OCI-LY7 (cell line): ENCODE measurements at regions not wholly inside any gene's neighbourhood (a gene's known extent, or its start where the extent isn't known, plus 50 kb on each side); places are given as distances from the start of the nearest gene placed in this dataset.

Experiments
- BruUV-seq: library from RNA; stranded (reverse); fragments of 400-500 nt; replicated peaks from 2 replicates; lab custom pipeline; 2021; lab: Mats Ljungman, UMichigan
- CTCF ChIA-PET: fragments of 300-600 bp; sonication (Branson Sonifier 250); formaldehyde crosslinking; loops from one replicate; lab custom pipeline; 2022; ENCODE audit warnings: antibody characterized with exemption; ENCODE audit not compliant: unreplicated experiment; lab: Charles Lee
- POLR2A ChIA-PET: fragments of 300-600 bp; sonication (Branson Sonifier 250); formaldehyde crosslinking; loops from one replicate; lab custom pipeline; 2022; ENCODE audit warnings: antibody characterized with exemption; lab: Charles Lee
- DNase-seq: peaks from one replicate; pipeline ENCODE4 v3.0.0-alpha.2; 2015; ENCODE audit warnings: low spot score
- H2AFZ ChIP-seq: fragments of 200-600 bp; sonication (generic), shearing (Covaris generic); 2 replicates; pipeline ENCODE4 v1.6.1; 2014; ENCODE audit warnings: mild to moderate bottlenecking, antibody characterized with exemption, low read length, moderate library complexity
- H3K27ac ChIP-seq: fragments of 200-600 bp; sonication (generic); 2 replicates; pipeline ENCODE4 v1.5.1; 2014; ENCODE audit warnings: mixed run types, low read depth, mild to moderate bottlenecking, moderate library complexity, low read length, inconsistent platforms; ENCODE audit not compliant: poor library complexity, severe bottlenecking
- H3K36me3 ChIP-seq: fragments of 200-600 bp; sonication (generic); 2 replicates; pipeline ENCODE4 v1.6.1; 2014; ENCODE audit warnings: mild to moderate bottlenecking, antibody characterized with exemption, low read length, moderate library complexity, mixed read lengths; ENCODE audit not compliant: insufficient read depth
- H3K4me1 ChIP-seq: fragments of 200-600 bp; sonication (generic); 2 replicates; pipeline ENCODE4 v1.5.1; 2014; ENCODE audit warnings: mild to moderate bottlenecking, low read length; ENCODE audit not compliant: insufficient read depth, poor library complexity, severe bottlenecking
- H3K4me2 ChIP-seq: fragments of 200-600 bp; sonication (generic); 2 replicates; pipeline ENCODE4 v1.6.1; 2014; ENCODE audit warnings: mild to moderate bottlenecking, low read length
- H3K4me3 ChIP-seq: fragments of 200-600 bp; sonication (generic); 2 replicates; pipeline ENCODE4 v1.5.1; 2014; ENCODE audit warnings: mild to moderate bottlenecking, low read depth, low read length; ENCODE audit not compliant: poor library complexity, severe bottlenecking
- H3K79me2 ChIP-seq: fragments of 200-600 bp; sonication (generic); 2 replicates; pipeline ENCODE4 v1.6.1; 2016; ENCODE audit warnings: low read depth, mild to moderate bottlenecking, low read length, moderate library complexity, mixed read lengths; ENCODE audit not compliant: insufficient read depth
- H3K9me2 ChIP-seq: fragments of 200-600 bp; sonication (generic); 2 replicates; pipeline ENCODE4 v1.6.1; 2016; ENCODE audit warnings: mild to moderate bottlenecking, low read length, mixed read lengths; ENCODE audit not compliant: insufficient read depth
- H3K9me3 ChIP-seq: fragments of 200-600 bp; sonication (generic); 2 replicates; pipeline ENCODE4 v1.6.1; 2014; ENCODE audit warnings: mild to moderate bottlenecking, mixed run types, low read length, mixed read lengths
- H4K20me1 ChIP-seq: fragments of 200-600 bp; sonication (generic); 2 replicates; pipeline ENCODE4 v1.6.1; 2014; ENCODE audit warnings: mild to moderate bottlenecking, antibody characterized with exemption, low read length, moderate library complexity, mixed read lengths; ENCODE audit not compliant: insufficient read depth
- EZH2phosphoT487 ChIP-seq: fragments of 200-600 bp; sonication (generic); IDR thresholded peaks from 2 replicates; pipeline ENCODE4 v1.6.1; 2018; ENCODE audit warnings: low read depth, borderline replicate concordance, mild to moderate bottlenecking, mixed run types, antibody characterized with exemption, low read length, moderate library complexity, mixed read lengths
- intact Hi-C: fragments of 100-400 bp; cut with micrococcal nuclease; formaldehyde crosslinking; loops from one replicate; pipeline ENCODE4 v1.10.0; 2022; ENCODE audit not compliant: unreplicated experiment
- TF ChIP-seq, protein P1 (sequence below): fragments of 200-600 bp; sonication (generic); conservative IDR thresholded peaks from 2 replicates; pipeline ENCODE4 v1.5.1; 2014; ENCODE audit warnings: mild to moderate bottlenecking, antibody characterized with exemption, low read length, moderate library complexity, mixed read lengths

- Histone ChIP-seq H3K9me2 (no peaks in the 10 kb centered on the region), H4K20me1 (no peaks in the 10 kb centered on the region; the same call in 1 of the 2 replicates), H3K9me3 (no peaks in the 10 kb centered on the region), H3K36me3 (no peaks in the 10 kb centered on the region), H3K4me3 (no peak overlapping the region), H3K4me1 (no peaks in the 10 kb centered on the region), H3K4me2 (no peak overlapping the region), H3K79me2 (no peaks in the 10 kb centered on the region), H3K27ac (no peak overlapping the region), H2AFZ (no peak overlapping the region)
- BruUV-seq, result no TSS peak
- ChIA-PET POLR2A (no interaction called here), CTCF (no interaction called here)
- intact Hi-C loops, result no loop called here
- no peak for DNase-seq
- TF ChIP-seq EZH2phosphoT487, result no peak
- TF ChIP-seq, protein P1, sequence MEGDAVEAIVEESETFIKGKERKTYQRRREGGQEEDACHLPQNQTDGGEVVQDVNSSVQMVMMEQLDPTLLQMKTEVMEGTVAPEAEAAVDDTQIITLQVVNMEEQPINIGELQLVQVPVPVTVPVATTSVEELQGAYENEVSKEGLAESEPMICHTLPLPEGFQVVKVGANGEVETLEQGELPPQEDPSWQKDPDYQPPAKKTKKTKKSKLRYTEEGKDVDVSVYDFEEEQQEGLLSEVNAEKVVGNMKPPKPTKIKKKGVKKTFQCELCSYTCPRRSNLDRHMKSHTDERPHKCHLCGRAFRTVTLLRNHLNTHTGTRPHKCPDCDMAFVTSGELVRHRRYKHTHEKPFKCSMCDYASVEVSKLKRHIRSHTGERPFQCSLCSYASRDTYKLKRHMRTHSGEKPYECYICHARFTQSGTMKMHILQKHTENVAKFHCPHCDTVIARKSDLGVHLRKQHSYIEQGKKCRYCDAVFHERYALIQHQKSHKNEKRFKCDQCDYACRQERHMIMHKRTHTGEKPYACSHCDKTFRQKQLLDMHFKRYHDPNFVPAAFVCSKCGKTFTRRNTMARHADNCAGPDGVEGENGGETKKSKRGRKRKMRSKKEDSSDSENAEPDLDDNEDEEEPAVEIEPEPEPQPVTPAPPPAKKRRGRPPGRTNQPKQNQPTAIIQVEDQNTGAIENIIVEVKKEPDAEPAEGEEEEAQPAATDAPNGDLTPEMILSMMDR, result no peak
Observed at GRCh38 chr1:36584874-36585453, 102.3 kb upstream of the CSF3R start.

GRCh38 chr1:36583980-36584782, 101.5 kb upstream of the CSF3R start:
- no peaks in the 10 kb centered on the region for H3K9me2 ChIP-seq
- DNase-seq, result no peak
- H3K4me1 ChIP-seq, result no peaks in the 10 kb centered on the region
- no TSS peak for BruUV-seq
- TF ChIP-seq, protein P1, result no peak
- TF ChIP-seq EZH2phosphoT487, result no peak
- H4K20me1 ChIP-seq, result no peaks in the 10 kb centered on the region; the same call in 1 of the 2 replicates
- H3K36me3 ChIP-seq, result no peaks in the 10 kb centered on the region
- H3K4me3 ChIP-seq, result no peak overlapping the region
- no peak overlapping the region for H3K4me2 ChIP-seq
- no peak overlapping the region for H3K27ac ChIP-seq
- H3K79me2 ChIP-seq, result no peaks in the 10 kb centered on the region
- H3K9me3 ChIP-seq, result no peaks in the 10 kb centered on the region
- POLR2A ChIA-PET, result no interaction called here
- H2AFZ ChIP-seq, result no peak overlapping the region
- CTCF ChIA-PET, result no interaction called here
- intact Hi-C loops, result no loop called here

GRCh38 chr1:36583080-36583479, 100.4 kb upstream of the CSF3R start:
- no peaks in the 10 kb centered on the region for H3K9me3 ChIP-seq
- no peak for DNase-seq
- H4K20me1 ChIP-seq, result no peaks in the 10 kb centered on the region; the same call in 1 of the 2 replicates
- intact Hi-C loops, result no loop called here
- no peak overlapping the region for H3K4me3 ChIP-seq
- no peaks in the 10 kb centered on the region for H3K9me2 ChIP-seq
- H3K27ac ChIP-seq, result no peak overlapping the region
- no TSS peak for BruUV-seq
- H3K36me3 ChIP-seq, result no peaks in the 10 kb centered on the region
- TF ChIP-seq, protein P1, result no peak
- TF ChIP-seq EZH2phosphoT487, result no peak
- H3K4me2 ChIP-seq, result no peak overlapping the region
- no peaks in the 10 kb centered on the region for H3K4me1 ChIP-seq
- H2AFZ ChIP-seq, result no peak overlapping the region
- H3K79me2 ChIP-seq, result no peaks in the 10 kb centered on the region
- POLR2A ChIA-PET, result no interaction called here
- CTCF ChIA-PET, result no interaction called here
